Fibroblast of skin of right biceps (primary cell): ENCODE measurements at regions not wholly inside any gene's neighbourhood (a gene's known extent, or its start where the extent isn't known, plus 50 kb on each side); places are given as distances from the start of the nearest gene placed in this dataset.
A peak's percentile ranks its signal among the peaks of the same experiment; 100 is the strongest.

Source experiments
- DNase-seq: peaks from one replicate; pipeline ENCODE4 v3.0.0-alpha.2; 2013

DNA sequence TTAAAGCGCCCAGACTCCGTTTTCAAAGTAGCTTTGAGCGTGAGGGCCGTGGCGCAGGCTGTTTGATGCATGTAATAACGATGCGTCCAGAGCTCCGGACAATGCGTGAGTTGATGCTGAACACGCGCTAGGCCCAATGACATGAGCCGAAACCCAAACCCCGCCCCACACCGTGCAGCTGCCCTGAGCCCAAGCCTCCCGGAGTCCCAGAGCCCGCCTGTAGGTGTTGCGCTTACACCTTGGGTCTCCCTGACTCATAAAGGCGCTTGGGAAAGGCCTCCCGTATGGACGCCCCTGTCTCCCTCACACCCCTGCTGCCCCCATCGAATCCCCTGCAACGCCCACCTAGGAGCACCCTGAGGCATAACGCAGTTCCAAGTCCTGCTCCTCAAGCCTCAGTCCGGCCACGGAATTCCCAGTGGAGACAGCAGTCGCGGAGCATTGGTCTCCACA is 87.6 kb downstream of the ERMARD start:
- DNase-seq = no peak

GRCh38 chr6:169838346-169839028 is 87.1 kb downstream of the ERMARD start:
- DNase-seq = no peak

DNA sequence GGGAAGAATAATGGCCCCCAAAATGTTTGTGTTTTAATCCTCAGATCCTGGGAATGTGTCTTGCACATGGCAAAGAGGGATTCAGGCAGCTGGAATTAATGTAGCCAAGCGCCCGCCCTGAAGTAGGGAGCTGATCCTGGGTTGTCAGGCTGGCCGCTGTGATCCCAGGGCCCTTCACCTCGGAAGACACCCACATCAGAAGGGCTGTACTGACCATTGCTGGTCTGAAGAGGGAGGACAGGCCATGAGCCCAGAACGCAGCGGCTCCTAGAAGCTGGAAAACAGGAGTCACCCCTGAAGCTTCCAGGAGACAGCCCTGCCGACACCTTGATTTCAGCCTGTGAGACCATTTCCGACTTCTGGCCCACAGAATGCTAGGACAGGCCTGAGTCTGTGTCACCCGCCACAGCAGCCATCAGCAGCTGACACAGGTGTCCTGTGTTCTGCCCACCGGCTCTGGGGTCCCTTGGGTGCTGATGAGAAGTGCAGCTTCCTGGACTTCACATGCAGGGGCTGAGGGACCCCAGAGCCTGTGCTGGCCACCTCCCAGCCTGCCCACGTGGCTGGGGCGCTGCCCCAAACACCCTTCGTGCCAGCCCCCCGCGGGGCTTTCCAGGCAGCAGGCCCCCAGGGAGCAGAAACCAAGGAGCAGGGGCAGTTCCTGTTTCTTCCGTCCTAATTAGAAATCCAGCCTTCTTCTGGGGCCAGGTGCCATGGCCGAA is 86.3 kb downstream of the ERMARD start:
- no peak for DNase-seq

- DNase-seq = no peak
Measured at GRCh38 chr6:169833258-169833794, 81.9 kb downstream of the ERMARD start.

- no peak for DNase-seq
Measured at GRCh38 chr6:169832247-169832948, 81.0 kb downstream of the ERMARD start.

GRCh38 chr6:169831450-169832246 is 80.2 kb downstream of the ERMARD start:
- DNase-seq = peak; percentile 47
